ENCODE measurements at regions not wholly inside any gene's neighbourhood (a gene's known extent, or its start where the extent isn't known, plus 50 kb on each side); places are given as distances from the start of the nearest gene placed in this dataset.
"Not testable (repeated sequence)": the region's sequence is repeated elsewhere in the genome, so short reads cannot be mapped to it uniquely, and the experiment has no call there.

GRCh38 chr4:57736781-57737180, 626.6 kb upstream of the IGFBP7 start:
- DNase-seq = no peak
- H3K36me3 Mint-ChIP-seq = no peaks in the 10 kb centered on the region
- no peaks in the 10 kb centered on the region for H3K9me3 Mint-ChIP-seq
- H3K27me3 Mint-ChIP-seq = no peaks in the 10 kb centered on the region
- H3K4me3 Mint-ChIP-seq = no peak overlapping the region
- CTCF ChIA-PET = no interaction called here
- H3K4me1 Mint-ChIP-seq = no peaks in the 10 kb centered on the region
- H3K27ac Mint-ChIP-seq = no peak overlapping the region

DNA sequence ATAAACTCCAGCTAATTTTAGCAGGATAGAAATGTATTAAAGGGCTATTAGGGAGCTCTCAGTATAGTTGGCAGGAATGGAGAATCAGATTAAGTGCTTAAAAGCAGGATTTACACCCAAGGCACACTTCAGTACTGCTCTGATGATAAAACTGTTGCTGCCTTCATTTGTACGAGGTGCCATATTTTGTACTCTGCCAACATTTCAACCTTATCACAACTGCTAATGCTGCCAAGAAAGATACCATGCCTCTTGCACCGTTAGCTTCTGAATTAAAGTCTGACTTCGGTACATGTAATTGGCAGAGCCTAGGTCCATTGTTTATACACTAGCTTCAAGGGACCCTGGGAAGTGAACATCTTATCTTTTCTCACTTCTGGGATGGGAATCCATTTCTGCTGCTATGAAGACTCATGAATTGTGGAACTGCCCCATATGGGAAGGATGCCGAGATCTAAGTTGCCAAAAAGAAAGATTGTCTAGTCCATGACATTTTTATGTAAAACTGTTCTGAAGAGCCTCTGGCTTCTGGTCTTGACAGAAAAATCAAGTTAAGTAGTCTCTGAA, 624.0 kb upstream of the IGFBP7 start:
- H3K27ac Mint-ChIP-seq = no peak overlapping the region
- CTCF ChIA-PET = no interaction called here

DNA sequence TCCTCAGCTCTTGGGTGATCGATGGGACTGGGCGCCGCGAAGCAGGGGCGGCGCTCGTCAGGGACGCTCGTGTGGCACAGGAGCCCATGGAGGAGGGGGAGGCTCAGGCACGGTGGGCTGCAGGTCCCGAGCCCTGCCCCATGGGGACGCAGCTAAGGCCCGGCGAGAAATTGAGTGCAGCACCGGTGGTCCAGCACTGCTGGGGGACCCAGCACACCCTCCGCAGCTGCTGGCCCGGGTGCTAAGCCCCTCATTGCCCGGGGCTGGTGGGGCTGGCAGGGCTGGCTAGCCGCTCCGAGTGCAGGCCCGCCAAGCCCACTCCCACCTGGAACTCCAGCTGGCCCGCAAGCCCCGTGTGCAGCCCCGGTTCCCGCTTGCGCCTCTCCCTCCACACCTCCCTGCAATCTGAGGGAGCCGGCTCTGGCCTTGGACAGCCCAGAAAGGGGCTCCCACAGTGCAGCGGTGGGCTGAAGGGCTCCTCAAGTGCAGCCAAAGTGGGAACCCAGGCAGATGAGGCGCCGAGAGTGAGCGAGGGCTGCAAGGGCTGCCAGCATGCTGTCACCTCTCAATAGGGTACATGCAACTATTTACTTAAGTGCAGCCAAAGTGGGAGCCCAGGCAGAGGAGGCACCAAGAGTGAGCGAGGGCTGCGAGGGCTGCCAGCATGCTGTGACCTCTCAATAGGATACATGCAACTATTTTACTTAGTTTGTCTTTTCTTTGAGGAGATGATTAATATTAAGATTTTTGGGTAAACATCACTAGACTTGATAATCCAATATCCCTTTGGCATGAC, 619.8 kb upstream of the IGFBP7 start:
- H3K27ac Mint-ChIP-seq, H3K36me3 Mint-ChIP-seq, H3K4me3 Mint-ChIP-seq, H3K27me3 Mint-ChIP-seq, H3K4me1 Mint-ChIP-seq, H3K9me3 Mint-ChIP-seq, DNase-seq, CTCF ChIA-PET: not testable (repeated sequence)

More for the DNA sequence above, 624.0 kb upstream of the IGFBP7 start:
- DNase-seq = no peak
- no peaks in the 10 kb centered on the region for H3K27me3 Mint-ChIP-seq
- no peaks in the 10 kb centered on the region for H3K36me3 Mint-ChIP-seq
- H3K4me1 Mint-ChIP-seq = no peaks in the 10 kb centered on the region
- H3K4me3 Mint-ChIP-seq = no peak overlapping the region
- H3K9me3 Mint-ChIP-seq = no peaks in the 10 kb centered on the region

DNA sequence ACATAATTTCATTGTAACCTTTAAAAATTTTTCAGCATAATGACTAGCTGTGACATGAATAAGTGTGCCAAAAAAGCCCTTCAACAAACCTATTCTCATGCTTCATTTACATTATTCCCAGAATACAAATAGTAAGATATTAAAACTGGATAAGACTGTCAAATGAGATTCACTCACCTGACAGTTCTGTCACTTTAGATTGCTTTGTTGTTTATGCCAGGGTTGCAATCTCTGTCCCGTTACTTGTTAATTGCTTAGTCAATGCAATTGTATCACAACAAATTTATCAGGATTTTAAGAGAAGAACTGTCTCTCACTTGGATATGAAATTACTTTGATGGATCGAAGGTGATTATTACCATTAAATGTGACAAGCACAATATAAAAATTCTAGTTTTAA, 616.0 kb upstream of the IGFBP7 start:
- Mint-ChIP-seq H3K36me3 (no peaks in the 10 kb centered on the region), H3K4me3 (no peak overlapping the region), H3K27me3 (no peaks in the 10 kb centered on the region), H3K4me1 (no peaks in the 10 kb centered on the region), H3K9me3 (no peaks in the 10 kb centered on the region), H3K27ac (no peak overlapping the region)
- CTCF ChIA-PET = no interaction called here
- no peak for DNase-seq

DNA sequence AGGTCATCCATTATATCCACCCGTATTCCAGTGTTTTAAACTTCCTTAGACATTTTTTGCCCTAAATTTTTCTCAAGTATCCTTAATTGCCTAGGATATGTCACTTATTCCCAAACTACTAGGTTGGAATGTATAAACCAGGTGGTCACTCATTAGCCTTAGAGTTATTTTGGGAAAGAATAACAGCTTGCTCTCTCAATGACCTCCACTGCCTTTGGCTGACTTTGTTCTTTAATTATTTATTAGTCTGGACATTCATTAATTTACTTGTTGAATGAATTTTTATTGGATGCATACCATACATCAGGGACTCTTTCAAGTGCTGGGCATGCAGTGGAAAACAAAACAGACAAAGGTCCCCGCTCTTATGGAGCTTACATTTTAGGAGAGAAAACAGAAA, 609.3 kb upstream of the IGFBP7 start:
- no peaks in the 10 kb centered on the region for H3K27me3 Mint-ChIP-seq
- CTCF ChIA-PET = no interaction called here

GRCh38 chr4:57714313-57714712, 604.1 kb upstream of the IGFBP7 start:
- CTCF ChIA-PET, H3K27ac Mint-ChIP-seq, H3K27me3 Mint-ChIP-seq, H3K4me3 Mint-ChIP-seq, H3K4me1 Mint-ChIP-seq, H3K36me3 Mint-ChIP-seq, DNase-seq, H3K9me3 Mint-ChIP-seq: not testable (repeated sequence)

More for the DNA sequence above, 609.3 kb upstream of the IGFBP7 start:
- H3K36me3 Mint-ChIP-seq = no peaks in the 10 kb centered on the region
- H3K9me3 Mint-ChIP-seq = peaks cover 4% of the 10 kb centered on the region
- no peaks in the 10 kb centered on the region for H3K4me1 Mint-ChIP-seq
- H3K4me3 Mint-ChIP-seq = no peak overlapping the region
- no peak overlapping the region for H3K27ac Mint-ChIP-seq
- no peak for DNase-seq

DNA sequence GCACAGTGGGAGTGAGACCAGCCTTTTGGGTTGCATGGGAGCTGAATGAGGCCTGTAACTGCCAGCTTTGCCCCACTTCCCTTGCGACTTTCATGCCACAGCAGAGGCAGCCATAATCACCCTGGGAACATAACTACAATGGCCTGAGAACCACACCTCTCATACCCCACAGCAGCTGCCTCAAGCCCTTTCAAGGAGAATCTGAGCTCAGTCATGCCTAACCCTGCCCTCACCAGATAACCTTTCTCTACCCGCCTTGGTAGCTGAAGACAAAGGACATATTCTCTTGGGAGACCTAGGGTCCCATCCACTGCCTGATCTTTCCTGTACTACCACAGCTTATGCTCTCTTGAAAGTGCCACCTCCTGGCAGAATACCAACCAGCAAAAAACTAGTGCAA, 599.9 kb upstream of the IGFBP7 start:
- no peak for DNase-seq
- CTCF ChIA-PET = no interaction called here
- no peaks in the 10 kb centered on the region for H3K4me1 Mint-ChIP-seq
- H3K36me3 Mint-ChIP-seq = no peaks in the 10 kb centered on the region
- peaks cover 3% of the 10 kb centered on the region for H3K9me3 Mint-ChIP-seq
- H3K27ac Mint-ChIP-seq = no peak overlapping the region
- no peaks in the 10 kb centered on the region for H3K27me3 Mint-ChIP-seq
- H3K4me3 Mint-ChIP-seq = no peak overlapping the region

DNA sequence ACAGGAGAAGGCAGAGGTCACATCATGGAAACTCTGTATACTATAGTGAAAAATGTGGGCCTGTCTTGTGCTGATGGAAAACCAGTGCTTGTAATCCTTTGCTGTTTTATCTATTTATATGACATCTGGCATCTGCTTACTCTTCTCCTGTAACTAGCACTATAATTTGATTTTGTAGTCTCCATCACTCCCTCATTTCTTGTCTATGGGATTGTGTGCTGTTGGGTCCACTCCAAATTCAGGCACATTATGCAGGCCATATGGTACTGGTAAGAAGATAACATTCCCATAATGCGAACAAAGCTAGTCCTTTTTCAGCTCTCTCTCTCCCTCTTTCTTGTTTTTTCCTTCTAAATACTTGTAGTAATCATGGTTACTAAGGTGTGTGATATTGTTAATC, 581.2 kb upstream of the IGFBP7 start:
- Mint-ChIP-seq H3K4me3 (no peak overlapping the region), H3K27ac (no peak overlapping the region), H3K27me3 (no peaks in the 10 kb centered on the region), H3K4me1 (no peaks in the 10 kb centered on the region), H3K9me3 (no peaks in the 10 kb centered on the region), H3K36me3 (no peaks in the 10 kb centered on the region)
- DNase-seq = no peak
- CTCF ChIA-PET = no interaction called here

DNA sequence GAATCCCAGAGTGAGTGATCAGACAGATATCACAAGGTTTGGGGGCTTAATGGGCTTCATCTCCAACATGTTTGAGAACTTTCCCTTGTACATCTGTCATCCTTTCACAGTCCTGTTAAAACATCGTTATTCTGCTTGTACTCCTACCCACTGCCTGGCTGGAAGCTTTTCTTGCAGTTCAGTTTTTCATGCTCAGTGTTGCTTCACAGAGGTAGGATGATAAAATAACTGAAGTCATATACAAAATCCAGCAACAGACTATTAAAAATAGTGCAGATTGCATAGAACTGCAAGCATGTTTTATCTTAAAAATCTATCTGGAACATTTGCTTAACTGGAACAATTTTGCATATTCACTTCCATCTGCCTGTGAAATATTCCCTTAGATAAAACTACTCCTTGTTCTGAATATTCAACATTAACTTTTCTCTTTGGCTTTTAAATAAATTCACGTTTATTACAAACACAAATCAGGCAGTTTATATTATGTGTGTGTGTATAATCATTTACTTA, 579.6 kb upstream of the IGFBP7 start:
- H3K27me3 Mint-ChIP-seq = no peaks in the 10 kb centered on the region
- no peak overlapping the region for H3K4me3 Mint-ChIP-seq
- H3K27ac Mint-ChIP-seq = no peak overlapping the region
- DNase-seq = no peak
- CTCF ChIA-PET = no interaction called here
- no peaks in the 10 kb centered on the region for H3K36me3 Mint-ChIP-seq
- H3K9me3 Mint-ChIP-seq = no peaks in the 10 kb centered on the region
- no peaks in the 10 kb centered on the region for H3K4me1 Mint-ChIP-seq

DNA sequence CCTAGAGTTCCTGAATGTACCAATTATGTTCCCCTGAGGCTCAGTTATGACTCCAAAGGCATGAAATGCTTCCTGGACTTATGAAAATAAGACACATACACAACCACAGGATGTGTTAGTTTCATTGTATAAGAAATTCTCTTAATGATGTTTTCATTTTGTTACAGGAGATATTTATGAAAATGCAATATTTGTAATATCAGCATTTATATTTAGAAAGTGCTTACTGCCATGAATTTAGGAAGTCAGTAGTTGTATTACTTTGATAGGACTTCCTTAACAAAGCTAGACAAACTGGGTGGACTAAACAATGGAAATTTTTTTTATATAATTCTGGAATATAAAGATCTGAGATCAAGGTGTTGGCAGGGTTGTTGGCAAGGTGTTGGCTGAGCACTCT, 572.1 kb upstream of the IGFBP7 start:
- DNase-seq = no peak
- Mint-ChIP-seq H3K36me3 (no peaks in the 10 kb centered on the region), H3K27ac (no peak overlapping the region), H3K4me1 (no peaks in the 10 kb centered on the region), H3K9me3 (no peaks in the 10 kb centered on the region), H3K4me3 (no peak overlapping the region), H3K27me3 (no peaks in the 10 kb centered on the region)
- CTCF ChIA-PET = no interaction called here

GRCh38 chr4:57679969-57680368, 569.8 kb upstream of the IGFBP7 start:
- H3K4me3 Mint-ChIP-seq = no peak overlapping the region
- H3K4me1 Mint-ChIP-seq = no peaks in the 10 kb centered on the region
- no peak for DNase-seq
- CTCF ChIA-PET = no interaction called here
- H3K36me3 Mint-ChIP-seq = no peaks in the 10 kb centered on the region
- H3K27ac Mint-ChIP-seq = no peak overlapping the region
- no peaks in the 10 kb centered on the region for H3K27me3 Mint-ChIP-seq
- no peaks in the 10 kb centered on the region for H3K9me3 Mint-ChIP-seq

DNA sequence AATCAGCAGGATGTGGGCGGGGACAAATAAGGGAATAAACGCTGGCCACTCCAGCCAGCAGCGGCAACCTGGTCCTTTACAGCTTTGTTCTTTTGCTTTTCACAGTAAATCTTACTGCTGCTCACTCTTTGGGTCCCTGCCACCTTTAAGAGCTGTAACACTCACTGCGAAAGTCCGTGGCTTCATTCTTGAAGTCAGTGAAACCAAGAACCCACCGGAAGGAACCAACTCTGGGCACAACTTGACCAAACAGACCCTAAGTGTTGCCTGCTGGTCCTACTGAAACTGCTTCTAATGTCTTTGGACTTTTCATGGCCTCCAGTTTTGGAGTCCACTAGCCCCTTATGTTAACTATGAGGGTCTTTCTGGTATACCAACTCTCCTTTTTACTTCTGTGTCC, 566.2 kb upstream of the IGFBP7 start:
- no peak overlapping the region for H3K27ac Mint-ChIP-seq
- no peaks in the 10 kb centered on the region for H3K36me3 Mint-ChIP-seq
- no peak overlapping the region for H3K4me3 Mint-ChIP-seq
- H3K4me1 Mint-ChIP-seq = no peaks in the 10 kb centered on the region
- no peaks in the 10 kb centered on the region for H3K9me3 Mint-ChIP-seq
- no peak for DNase-seq
- CTCF ChIA-PET = no interaction called here
- no peaks in the 10 kb centered on the region for H3K27me3 Mint-ChIP-seq

- Mint-ChIP-seq H3K4me3 (no peak overlapping the region), H3K27me3 (no peaks in the 10 kb centered on the region), H3K27ac (no peak overlapping the region), H3K36me3 (no peaks in the 10 kb centered on the region), H3K9me3 (no peaks in the 10 kb centered on the region), H3K4me1 (no peaks in the 10 kb centered on the region)
- CTCF ChIA-PET = no interaction called here
- DNase-seq = no peak
Observed at GRCh38 chr4:57672846-57673433, 562.8 kb upstream of the IGFBP7 start.

DNA sequence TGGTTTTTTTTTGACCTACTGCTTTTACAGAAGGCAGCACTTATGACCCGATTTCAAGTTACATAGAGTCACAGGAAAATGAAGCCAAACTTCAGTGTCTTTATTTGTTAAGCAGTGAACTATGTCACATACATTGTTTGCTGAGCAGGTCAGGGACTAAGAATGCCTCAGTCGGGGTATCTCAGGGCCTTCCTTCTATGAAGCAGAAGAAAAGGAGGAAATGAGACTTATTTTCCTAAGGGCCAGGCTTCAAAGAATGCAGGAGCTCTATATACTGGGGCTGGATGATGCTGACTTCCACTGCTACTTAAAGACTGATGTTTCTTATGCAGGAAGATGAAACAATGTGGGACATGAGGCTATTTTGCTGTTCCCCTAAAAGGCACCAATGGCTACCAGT, 558.4 kb upstream of the IGFBP7 start:
- CTCF ChIA-PET = no interaction called here
- H3K4me1 Mint-ChIP-seq = no peaks in the 10 kb centered on the region
- H3K9me3 Mint-ChIP-seq = no peaks in the 10 kb centered on the region
- no peaks in the 10 kb centered on the region for H3K36me3 Mint-ChIP-seq
- no peaks in the 10 kb centered on the region for H3K27me3 Mint-ChIP-seq
- H3K4me3 Mint-ChIP-seq = no peak overlapping the region
- H3K27ac Mint-ChIP-seq = no peak overlapping the region
- DNase-seq = no peak

DNA sequence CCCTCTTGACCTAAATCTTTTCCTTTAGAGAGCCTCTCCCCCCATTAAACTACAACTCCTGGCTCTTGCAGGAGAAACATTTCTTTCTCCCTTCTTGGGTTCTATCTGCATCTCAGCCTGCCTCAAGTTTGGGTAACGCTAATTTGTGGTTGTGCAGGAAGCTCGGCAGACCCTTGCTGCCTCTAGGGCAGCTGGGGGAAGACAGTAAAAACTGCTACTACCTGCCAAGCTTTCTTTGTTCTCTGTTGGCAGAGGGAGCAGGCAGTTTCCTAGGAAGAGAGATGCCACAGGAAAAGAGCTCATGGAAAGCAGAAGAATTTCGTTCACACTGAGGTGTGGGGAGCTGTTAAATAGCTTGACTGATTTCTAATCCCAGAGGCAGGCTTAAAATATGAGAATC, 555.6 kb upstream of the IGFBP7 start:
- no peaks in the 10 kb centered on the region for H3K4me1 Mint-ChIP-seq
- H3K9me3 Mint-ChIP-seq = no peaks in the 10 kb centered on the region
- H3K4me3 Mint-ChIP-seq = no peak overlapping the region
- DNase-seq = no peak
- no peak overlapping the region for H3K27ac Mint-ChIP-seq
- CTCF ChIA-PET = no interaction called here
- no peaks in the 10 kb centered on the region for H3K36me3 Mint-ChIP-seq
- H3K27me3 Mint-ChIP-seq = no peaks in the 10 kb centered on the region
